Transverse colon (tissue), 4 donors: ENCODE measurements at regions not wholly inside any gene's neighbourhood (a gene's known extent, or its start where the extent isn't known, plus 50 kb on each side); places are given as distances from the start of the nearest gene placed in this dataset.

Experiments used
- DNase-seq: peaks from one replicate; pipeline ENCODE4 v3.0.0-alpha.2; 2019
- H3K27ac ChIP-seq, 4 donors: fragments of 200-600 bp; sonication (generic); 2 replicates each; pipeline ENCODE4 v1.5.1; 2016 to 2018; ENCODE audit warnings: inconsistent platforms in 4 of 4
- H3K27me3 ChIP-seq: fragments of 200-600 bp; sonication (generic); 2 replicates; pipeline ENCODE4 v1.5.1; 2017; ENCODE audit warnings: inconsistent platforms
- H3K36me3 ChIP-seq, 4 donors: fragments of 200-600 bp; sonication (generic); 2 replicates each; pipeline ENCODE4 v1.5.1; 2017 to 2019; ENCODE audit warnings: inconsistent platforms in 4 of 4
- H3K4me1 ChIP-seq, 4 donors: fragments of 200-600 bp; sonication (generic); 2 replicates each; pipeline ENCODE4 v1.5.1; 2017 to 2020; ENCODE audit warnings: inconsistent platforms in 4 of 4
- H3K4me3 ChIP-seq, 4 donors: fragments of 200-600 bp; sonication (generic); 1 replicate in 1 of 4; 2 replicates in 3 of 4; pipeline versions ENCODE4 v1.5.1 to v1.6.1; 2017 to 2019; ENCODE audit warnings: inconsistent platforms in 4 of 4
- H3K9me3 ChIP-seq, 2 donors: fragments of 200-600 bp; sonication (generic); 2 replicates each; pipeline ENCODE4 v1.5.1; 2017 to 2019; ENCODE audit warnings: inconsistent platforms in 2 of 2
- CTCF ChIP-seq, 5 experiments: fragments of 200-600 bp in 3 of 5; fragments of 450-650 bp in 2 of 5; sonication (generic) in 3 of 5; IDR thresholded peaks; 1 replicate in 2 of 5; 2 replicates in 3 of 5; pipeline ENCODE4 v1.5.1; 2016 to 2017; ENCODE audit warnings: antibody characterized with exemption in 5 of 5, inconsistent platforms in 3 of 5, mild to moderate bottlenecking in 2 of 5, moderate library complexity in 1 of 5
- EP300 ChIP-seq: sonication (generic); formaldehyde crosslinking; IDR thresholded peaks from one replicate; pipeline ENCODE4 v1.6.1; 2017; ENCODE audit warnings: antibody characterized with exemption, low read depth
- POLR2A ChIP-seq: fragments of 450-650 bp; IDR thresholded peaks from one replicate; pipeline ENCODE4 v1.6.1; 2016; ENCODE audit warnings: antibody characterized with exemption, mild to moderate bottlenecking, moderate library complexity
- POLR2AphosphoS5 ChIP-seq, 3 donors: sonication (generic); formaldehyde crosslinking; IDR thresholded peaks; one replicate each; pipeline ENCODE4 v1.6.1; 2016; ENCODE audit warnings: antibody characterized with exemption in 3 of 3
- WGBS, 2 donors: methylation state at CpG; one replicate each; pipeline ENCODE4 v1.1.5; 2018; ENCODE audit warnings: low coverage in 1 of 2; 5-methylcytosine and 5-hydroxymethylcytosine counted together
- in situ Hi-C, 4 donors: fragments of 200-750 bp; cut with MboI; loops; one replicate each; pipeline versions ENCODE4 v1.15.0 to v1.15.1; 2017; ENCODE audit warnings: low sequenced_read_pairs in 3 of 4, low pct_ligation_motif_present in 1 of 4, low pct_unique_long_range_greater_than_20kb in 1 of 4
- intact Hi-C: fragments of 100-400 bp; cut with DNase I; formaldehyde crosslinking; loops from one replicate; pipeline ENCODE4 v1.15.1; 2023; ENCODE audit warnings: low total_unique reads

GRCh38 chr6:124877468-124877867 lies 84.8 kb upstream of the RNF217 start:
- Histone ChIP-seq H3K4me1 (peaks cover 0 to 7% (median 5%) of the 10 kb centered on the region in 4 donors), H3K4me3 (no peak overlapping the region), H3K27me3 (no peaks in the 10 kb centered on the region), H3K36me3 (no peaks in the 10 kb centered on the region), H3K27ac (no peak overlapping the region), H3K9me3 (no peaks in the 10 kb centered on the region)
- TF ChIP-seq POLR2A (no peak), EP300 (no peak), POLR2AphosphoS5 (IDR thresholded peaks at IDR 0.05) (no peak), CTCF (IDR thresholded peaks at IDR 0.05) (no peak)
- intact Hi-C loops (no loop called here), in situ Hi-C loops (loop anchor here in 1 of 4 donors (10.0 kb wide), 1 partner anchor 237 kb away; no protein-coding TSS in a partner anchor)
- WGBS, 2 donors: 63 to 100% methylated on average over 2 to 3 of the region's 3 CpGs
- no peak for DNase-seq

GRCh38 chr6:124879110-124879991 lies 82.9 kb upstream of the RNF217 start:
- WGBS, 2 donors: 71 to 100% methylated on average over 1 to 4 of the region's 4 CpGs
- Histone ChIP-seq H3K27me3 (no peaks in the 10 kb centered on the region), H3K4me3 (no peak overlapping the region), H3K27ac (no peak overlapping the region), H3K9me3 (no peaks in the 10 kb centered on the region), H3K36me3 (no peaks in the 10 kb centered on the region), H3K4me1 (peaks cover 0 to 12% (median 9%) of the 10 kb centered on the region in 4 donors)
- TF ChIP-seq EP300: no peak
- no peak for TF ChIP-seq CTCF (IDR thresholded peaks at IDR 0.05)
- no peak for TF ChIP-seq POLR2A
- no peak for TF ChIP-seq POLR2AphosphoS5 (IDR thresholded peaks at IDR 0.05)
- DNase-seq: no peak
- intact Hi-C loops: no loop called here
- in situ Hi-C loops: loop anchor here in 1 of 4 donors (10.0 kb wide), 1 partner anchor 235 kb away; no protein-coding TSS in a partner anchor

- H3K4me1 ChIP-seq: peaks cover 0 to 12% (median 9%) of the 10 kb centered on the region in 4 donors
- WGBS, 2 donors: 100% methylated on average over 2 of the region's 2 CpGs; no CpG with 5 or more reads in 1 of the 2 donors
- intact Hi-C loops (no loop called here), in situ Hi-C loops (loop anchor here in 1 of 4 donors (10.0 kb wide), 1 partner anchor 235 kb away; no protein-coding TSS in a partner anchor)
- no peak for TF ChIP-seq POLR2AphosphoS5 (IDR thresholded peaks at IDR 0.05)
- TF ChIP-seq POLR2A: no peak
- no peak for TF ChIP-seq EP300
- TF ChIP-seq CTCF (IDR thresholded peaks at IDR 0.05): no peak
- H3K9me3 ChIP-seq: no peaks in the 10 kb centered on the region
- H3K4me3 ChIP-seq: no peak overlapping the region
- no peaks in the 10 kb centered on the region for H3K36me3 ChIP-seq
- H3K27me3 ChIP-seq: no peaks in the 10 kb centered on the region
- no peak overlapping the region for H3K27ac ChIP-seq
- no peak for DNase-seq
These were observed 82.3 kb upstream of the RNF217 start for GRCh38 chr6:124879992-124880355.

- H3K4me3 ChIP-seq: no peak overlapping the region
- no peaks in the 10 kb centered on the region for H3K9me3 ChIP-seq
- peaks cover 0 to 12% (median 9%) of the 10 kb centered on the region in 4 donors for H3K4me1 ChIP-seq
- no peaks in the 10 kb centered on the region for H3K27me3 ChIP-seq
- TF ChIP-seq EP300: no peak
- no peak for TF ChIP-seq POLR2A
- TF ChIP-seq CTCF (IDR thresholded peaks at IDR 0.05): no peak
- TF ChIP-seq POLR2AphosphoS5 (IDR thresholded peaks at IDR 0.05): no peak
- H3K36me3 ChIP-seq: no peaks in the 10 kb centered on the region
- in situ Hi-C loops (no loop called here), intact Hi-C loops (no loop called here)
- DNase-seq: no peak
- WGBS, 2 donors: 30 to 49% methylated on average over 2 to 4 of the region's 4 CpGs
- H3K27ac ChIP-seq: no peak overlapping the region
These were observed 80.2 kb upstream of the RNF217 start for GRCh38 chr6:124881898-124882578.
